ENCODE measurements at regions not wholly inside any gene's neighbourhood (a gene's known extent, or its start where the extent isn't known, plus 50 kb on each side); places are given as distances from the start of the nearest gene placed in this dataset.

GRCh38 chr21:32119389-32119788 is 159.5 kb downstream of the MIS18A start:
- CTCF ChIA-PET, result no interaction called here
- H3K9me3 ChIP-seq (ENCODE audit: control insufficient read depth in 2 of 3, low read length in 3 of 3), result no peaks in the 10 kb centered on the region
- no peaks in the 10 kb centered on the region for H3K27me3 ChIP-seq (ENCODE audit: control insufficient read depth in 2 of 2, insufficient read depth in 2 of 2, low read length in 2 of 2)
- no peaks in the 10 kb centered on the region for H3K4me1 ChIP-seq (ENCODE audit: control insufficient read depth in 2 of 2, insufficient read depth in 2 of 2, low read length in 2 of 2)
- DNase-seq, result no peak
- POLR2A ChIA-PET, result no interaction called here
- Mint-ChIP-seq H3K4me3 (no peak overlapping the region), H3K27ac (no peak overlapping the region), H3K9me3 (peaks cover 0 to 24% (median 6%) of the 10 kb centered on the region in 11 donors), H3K4me1 (no peaks in the 10 kb centered on the region), H3K36me3 (peaks cover 0 to 9% (median 3%) of the 10 kb centered on the region in 5 donors), H3K27me3 (peaks cover 0 to 40% (median 11%) of the 10 kb centered on the region in 5 donors)
- no peak overlapping the region for H3K4me3 ChIP-seq (ENCODE audit: low read length)
- H3K27ac ChIP-seq (ENCODE audit: low read depth, low read length), result no peak overlapping the region
- intact Hi-C loops (cut with micrococcal nuclease), result no loop called here
- no peak for ATAC-seq
- no peaks in the 10 kb centered on the region for H3K36me3 ChIP-seq (ENCODE audit: control insufficient read depth in 2 of 3, insufficient read depth in 3 of 3, low read length in 3 of 3)

GRCh38 chr21:32114419-32115035 is 164.3 kb downstream of the MIS18A start:
- Mint-ChIP-seq H3K36me3 (peaks cover 0 to 5% (median 0%) of the 10 kb centered on the region in 5 donors), H3K27me3 (peaks cover 0 to 20% (median 9%) of the 10 kb centered on the region in 5 donors), H3K9me3 (peaks cover 0 to 2% (median 0%) of the 10 kb centered on the region in 11 donors), H3K4me1 (peaks cover 0 to 1% (median 0%) of the 10 kb centered on the region in 7 donors), H3K27ac (no peak overlapping the region), H3K4me3 (no peak overlapping the region)
- no peaks in the 10 kb centered on the region for H3K27me3 ChIP-seq (ENCODE audit: control insufficient read depth in 2 of 2, insufficient read depth in 2 of 2, low read length in 2 of 2)
- no peaks in the 10 kb centered on the region for H3K4me1 ChIP-seq (ENCODE audit: control insufficient read depth in 2 of 2, insufficient read depth in 2 of 2, low read length in 2 of 2)
- ChIA-PET POLR2A (no interaction called here), CTCF (no interaction called here)
- no peaks in the 10 kb centered on the region for H3K9me3 ChIP-seq (ENCODE audit: control insufficient read depth in 2 of 3, low read length in 3 of 3)
- intact Hi-C loops (cut with micrococcal nuclease), result no loop called here
- DNase-seq, result no peak
- H3K36me3 ChIP-seq (ENCODE audit: control insufficient read depth in 2 of 3, insufficient read depth in 3 of 3, low read length in 3 of 3), result no peaks in the 10 kb centered on the region
- H3K4me3 ChIP-seq (ENCODE audit: low read length), result no peak overlapping the region
- no peak for ATAC-seq
- H3K27ac ChIP-seq (ENCODE audit: low read depth, low read length), result no peak overlapping the region

- Histone ChIP-seq H3K9me3 (ENCODE audit: control insufficient read depth in 2 of 3, low read length in 3 of 3) (no peaks in the 10 kb centered on the region), H3K4me3 (ENCODE audit: low read length) (no peak overlapping the region), H3K27me3 (ENCODE audit: control insufficient read depth in 2 of 2, insufficient read depth in 2 of 2, low read length in 2 of 2) (no peaks in the 10 kb centered on the region), H3K36me3 (ENCODE audit: control insufficient read depth in 2 of 3, insufficient read depth in 3 of 3, low read length in 3 of 3) (no peaks in the 10 kb centered on the region), H3K4me1 (ENCODE audit: control insufficient read depth in 2 of 2, insufficient read depth in 2 of 2, low read length in 2 of 2) (no peaks in the 10 kb centered on the region), H3K27ac (ENCODE audit: low read depth, low read length) (no peak overlapping the region)
- H3K27ac Mint-ChIP-seq, result no peak overlapping the region
- H3K9me3 Mint-ChIP-seq, result peaks cover 0 to 1% (median 0%) of the 10 kb centered on the region in 11 donors
- peaks cover 0 to 3% (median 0%) of the 10 kb centered on the region in 5 donors for H3K36me3 Mint-ChIP-seq
- ChIA-PET CTCF (no interaction called here), POLR2A (no interaction called here)
- H3K4me3 Mint-ChIP-seq, result no peak overlapping the region
- ATAC-seq (no peak), DNase-seq (no peak)
- peaks cover 0 to 1% (median 0%) of the 10 kb centered on the region in 7 donors for H3K4me1 Mint-ChIP-seq
- intact Hi-C loops (cut with micrococcal nuclease), result no loop called here
- H3K27me3 Mint-ChIP-seq, result peaks cover 0 to 17% (median 8%) of the 10 kb centered on the region in 5 donors
Observed at GRCh38 chr21:32113486-32113885, 165.4 kb downstream of the MIS18A start.

GRCh38 chr21:32112195-32112594 is 166.7 kb downstream of the MIS18A start:
- Histone ChIP-seq H3K36me3 (ENCODE audit: control insufficient read depth in 2 of 3, insufficient read depth in 3 of 3, low read length in 3 of 3) (no peaks in the 10 kb centered on the region), H3K27me3 (ENCODE audit: control insufficient read depth in 2 of 2, insufficient read depth in 2 of 2, low read length in 2 of 2) (no peaks in the 10 kb centered on the region), H3K4me3 (ENCODE audit: low read length) (no peak overlapping the region), H3K27ac (ENCODE audit: low read depth, low read length) (no peak overlapping the region), H3K9me3 (ENCODE audit: control insufficient read depth in 2 of 3, low read length in 3 of 3) (no peaks in the 10 kb centered on the region), H3K4me1 (ENCODE audit: control insufficient read depth in 2 of 2, insufficient read depth in 2 of 2, low read length in 2 of 2) (no peaks in the 10 kb centered on the region)
- ATAC-seq, result no peak
- Mint-ChIP-seq H3K27ac (no peak overlapping the region), H3K9me3 (no peaks in the 10 kb centered on the region), H3K36me3 (no peaks in the 10 kb centered on the region), H3K4me3 (no peak overlapping the region), H3K4me1 (peaks cover 0 to 1% (median 0%) of the 10 kb centered on the region in 7 donors), H3K27me3 (peaks cover 0 to 17% (median 2%) of the 10 kb centered on the region in 5 donors)
- no peak for DNase-seq
- intact Hi-C loops (cut with micrococcal nuclease), result no loop called here
- ChIA-PET POLR2A (no interaction called here), CTCF (no interaction called here)

GRCh38 chr21:32108566-32108965 is 170.3 kb downstream of the MIS18A start:
- Mint-ChIP-seq H3K9me3 (peaks cover 0 to 3% (median 0%) of the 10 kb centered on the region in 11 donors), H3K4me3 (no peak overlapping the region), H3K27me3 (peaks cover 0 to 13% (median 4%) of the 10 kb centered on the region in 5 donors), H3K36me3 (no peaks in the 10 kb centered on the region), H3K4me1 (peaks cover 0 to 1% (median 0%) of the 10 kb centered on the region in 7 donors), H3K27ac (no peak overlapping the region)
- H3K27ac ChIP-seq (ENCODE audit: low read depth, low read length), result no peak overlapping the region
- ATAC-seq, result no peak
- CTCF ChIA-PET, result no interaction called here
- H3K4me1 ChIP-seq (ENCODE audit: control insufficient read depth in 2 of 2, insufficient read depth in 2 of 2, low read length in 2 of 2), result no peaks in the 10 kb centered on the region
- no peak overlapping the region for H3K4me3 ChIP-seq (ENCODE audit: low read length)
- H3K9me3 ChIP-seq (ENCODE audit: control insufficient read depth in 2 of 3, low read length in 3 of 3), result no peaks in the 10 kb centered on the region
- intact Hi-C loops (cut with micrococcal nuclease), result no loop called here
- DNase-seq, result no peak
- POLR2A ChIA-PET, result no interaction called here
- no peaks in the 10 kb centered on the region for H3K36me3 ChIP-seq (ENCODE audit: control insufficient read depth in 2 of 3, insufficient read depth in 3 of 3, low read length in 3 of 3)
- no peaks in the 10 kb centered on the region for H3K27me3 ChIP-seq (ENCODE audit: control insufficient read depth in 2 of 2, insufficient read depth in 2 of 2, low read length in 2 of 2)

- Histone ChIP-seq H3K4me3 (ENCODE audit: low read length) (no peak overlapping the region), H3K36me3 (ENCODE audit: control insufficient read depth in 2 of 3, insufficient read depth in 3 of 3, low read length in 3 of 3) (no peaks in the 10 kb centered on the region), H3K27ac (ENCODE audit: low read depth, low read length) (no peak overlapping the region), H3K9me3 (ENCODE audit: control insufficient read depth in 2 of 3, low read length in 3 of 3) (no peaks in the 10 kb centered on the region), H3K27me3 (ENCODE audit: control insufficient read depth in 2 of 2, insufficient read depth in 2 of 2, low read length in 2 of 2) (no peaks in the 10 kb centered on the region), H3K4me1 (ENCODE audit: control insufficient read depth in 2 of 2, insufficient read depth in 2 of 2, low read length in 2 of 2) (no peaks in the 10 kb centered on the region)
- POLR2A ChIA-PET, result no interaction called here
- H3K27ac Mint-ChIP-seq, result peak overlapping the region in 1 of 9 donors; percentile 21
- ATAC-seq (no peak), DNase-seq (no peak)
- H3K36me3 Mint-ChIP-seq, result no peaks in the 10 kb centered on the region
- peaks cover 0 to 31% (median 9%) of the 10 kb centered on the region in 5 donors for H3K27me3 Mint-ChIP-seq
- H3K4me3 Mint-ChIP-seq, result no peak overlapping the region
- intact Hi-C loops (cut with micrococcal nuclease), result no loop called here
- CTCF ChIA-PET, result no interaction called here
- no peaks in the 10 kb centered on the region for H3K4me1 Mint-ChIP-seq
- peaks cover 0 to 3% (median 0%) of the 10 kb centered on the region in 11 donors for H3K9me3 Mint-ChIP-seq
Observed at GRCh38 chr21:32103361-32103760, 175.5 kb downstream of the MIS18A start.

- H3K36me3 Mint-ChIP-seq, result no peaks in the 10 kb centered on the region
- intact Hi-C loops (cut with micrococcal nuclease), result no loop called here
- Histone ChIP-seq H3K27ac (ENCODE audit: low read depth, low read length) (no peak overlapping the region), H3K36me3 (ENCODE audit: control insufficient read depth in 2 of 3, insufficient read depth in 3 of 3, low read length in 3 of 3) (no peaks in the 10 kb centered on the region), H3K9me3 (ENCODE audit: control insufficient read depth in 2 of 3, low read length in 3 of 3) (no peaks in the 10 kb centered on the region), H3K4me1 (ENCODE audit: control insufficient read depth in 2 of 2, insufficient read depth in 2 of 2, low read length in 2 of 2) (no peaks in the 10 kb centered on the region), H3K27me3 (ENCODE audit: control insufficient read depth in 2 of 2, insufficient read depth in 2 of 2, low read length in 2 of 2) (no peaks in the 10 kb centered on the region), H3K4me3 (ENCODE audit: low read length) (no peak overlapping the region)
- peaks cover 0 to 3% (median 0%) of the 10 kb centered on the region in 11 donors for H3K9me3 Mint-ChIP-seq
- peaks cover 0 to 31% (median 9%) of the 10 kb centered on the region in 5 donors for H3K27me3 Mint-ChIP-seq
- H3K4me1 Mint-ChIP-seq, result no peaks in the 10 kb centered on the region
- DNase-seq (no peak), ATAC-seq (no peak)
- ChIA-PET POLR2A (no interaction called here), CTCF (no interaction called here)
- H3K27ac Mint-ChIP-seq, result no peak overlapping the region
- no peak overlapping the region for H3K4me3 Mint-ChIP-seq
Observed at GRCh38 chr21:32102426-32102825, 176.4 kb downstream of the MIS18A start.
